H9 (cell line): ENCODE measurements at regions not wholly inside any gene's neighbourhood (a gene's known extent, or its start where the extent isn't known, plus 50 kb on each side); places are given as distances from the start of the nearest gene placed in this dataset.

Source experiments
- DNase-seq: peaks from one replicate; pipeline ENCODE4 v3.0.0-alpha.2; 2017
- H2AFZ ChIP-seq: one replicate; pipeline ENCODE4 v1.6.1; 2013; ENCODE audit warnings: mild to moderate bottlenecking, low read length, control low read depth, moderate library complexity
- H2AK5ac ChIP-seq: 2 replicates; pipeline ENCODE4 v1.6.1; 2013; ENCODE audit warnings: low read length, control low read depth, mixed read lengths; ENCODE audit not compliant: insufficient read length
- H2BK120ac ChIP-seq: one replicate; pipeline ENCODE4 v1.6.1; 2013; ENCODE audit warnings: low read depth, mild to moderate bottlenecking, low read length, control low read depth, inconsistent platforms; ENCODE audit not compliant: poor library complexity, severe bottlenecking
- H2BK12ac ChIP-seq: 2 replicates; pipeline ENCODE4 v1.6.1; 2013; ENCODE audit warnings: low read length, control low read depth, mixed read lengths, low read depth; ENCODE audit not compliant: insufficient read length
- H2BK15ac ChIP-seq: 2 replicates; pipeline ENCODE4 v1.6.1; 2013; ENCODE audit warnings: low read depth, low read length, control low read depth
- H2BK20ac ChIP-seq: one replicate; pipeline ENCODE4 v1.6.1; 2013; ENCODE audit warnings: low read depth, mild to moderate bottlenecking, low read length, control low read depth, inconsistent platforms; ENCODE audit not compliant: poor library complexity, severe bottlenecking
- H2BK5ac ChIP-seq: 2 replicates; pipeline ENCODE4 v1.6.1; 2013; ENCODE audit warnings: low read length, control low read depth, mixed read lengths; ENCODE audit not compliant: insufficient read length
- H3K14ac ChIP-seq: 2 replicates; pipeline ENCODE4 v1.6.1; 2013; ENCODE audit warnings: low read length, control low read depth; ENCODE audit not compliant: insufficient read depth
- H3K18ac ChIP-seq: 2 replicates; pipeline ENCODE4 v1.6.1; 2013; ENCODE audit warnings: low read depth, mild to moderate bottlenecking, mixed read lengths, low read length, control low read depth; ENCODE audit not compliant: insufficient read length
- H3K23ac ChIP-seq: 2 replicates; pipeline ENCODE4 v1.6.1; 2013; ENCODE audit warnings: low read length, control low read depth, mixed read lengths, low read depth; ENCODE audit not compliant: insufficient read length
- H3K23me2 ChIP-seq: 2 replicates; pipeline ENCODE4 v1.6.1; 2013; ENCODE audit warnings: low read depth, mild to moderate bottlenecking, mixed read lengths, low read length, control low read depth; ENCODE audit not compliant: insufficient read length, poor library complexity, severe bottlenecking
- H3K27ac ChIP-seq: 2 replicates; pipeline ENCODE4 v1.5.1; 2013; ENCODE audit warnings: low read length, control low read depth, mixed read lengths, low read depth; ENCODE audit not compliant: insufficient read length
- H3K27me3 ChIP-seq: 2 replicates; pipeline ENCODE4 v1.6.1; 2013; ENCODE audit warnings: low read length, control low read depth, inconsistent platforms; ENCODE audit not compliant: insufficient read depth
- H3K4ac ChIP-seq: 2 replicates; pipeline ENCODE4 v1.6.1; 2013; ENCODE audit warnings: low read depth, mild to moderate bottlenecking, control low read depth, inconsistent platforms, low read length, moderate library complexity
- H3K4me1 ChIP-seq: 2 replicates; pipeline ENCODE4 v1.6.1; 2013; ENCODE audit warnings: low read length, control low read depth, inconsistent platforms; ENCODE audit not compliant: insufficient read depth
- H3K4me2 ChIP-seq: 2 replicates; pipeline ENCODE4 v1.6.1; 2013; ENCODE audit warnings: low read length, control low read depth, mixed read lengths; ENCODE audit not compliant: insufficient read length, insufficient read depth
- H3K56ac ChIP-seq: 2 replicates; pipeline ENCODE4 v1.6.1; 2013; ENCODE audit warnings: low read depth, mild to moderate bottlenecking, mixed read lengths, low read length, control low read depth; ENCODE audit not compliant: insufficient read length
- H3K79me1 ChIP-seq: 2 replicates; pipeline ENCODE4 v1.6.1; 2013; ENCODE audit warnings: low read depth, mild to moderate bottlenecking, moderate library complexity, low read length, control low read depth, inconsistent platforms; ENCODE audit not compliant: insufficient read depth, poor library complexity, severe bottlenecking
- H3K79me2 ChIP-seq: 2 replicates; pipeline ENCODE4 v1.6.1; 2013; ENCODE audit warnings: low read length, control low read depth, inconsistent platforms; ENCODE audit not compliant: insufficient read depth
- H3K9ac ChIP-seq: 2 replicates; pipeline ENCODE4 v1.6.1; 2013; ENCODE audit warnings: low read length, control low read depth, mixed read lengths; ENCODE audit not compliant: insufficient read length; ENCODE audit errors: extremely low read depth
- H3K9me3 ChIP-seq: one replicate; pipeline ENCODE4 v1.6.1; 2013; ENCODE audit warnings: low read depth, low read length, inconsistent platforms; ENCODE audit not compliant: control insufficient read depth
- H3T11ph ChIP-seq: one replicate; pipeline ENCODE4 v1.6.1; 2013; ENCODE audit warnings: mild to moderate bottlenecking, low read length, control low read depth, inconsistent platforms
- H4K20me1 ChIP-seq: one replicate; pipeline ENCODE4 v1.6.1; 2013; ENCODE audit not compliant: control insufficient read depth, insufficient read length, insufficient read depth
- H4K5ac ChIP-seq: 2 replicates; pipeline ENCODE4 v1.6.1; 2013; ENCODE audit warnings: low read depth, mild to moderate bottlenecking, mixed read lengths, low read length, control low read depth; ENCODE audit not compliant: insufficient read length
- H4K8ac ChIP-seq: replicated peaks from 2 replicates; pipeline ENCODE4 v1.6.1; 2013; ENCODE audit warnings: low read length, control low read depth, mixed read lengths, low read depth; ENCODE audit not compliant: insufficient read length
- H4K91ac ChIP-seq: 2 replicates; pipeline ENCODE4 v1.6.1; 2013; ENCODE audit warnings: low read depth, mild to moderate bottlenecking, moderate library complexity, mixed read lengths, low read length, control low read depth; ENCODE audit not compliant: insufficient read length
- H3K27ac Mint-ChIP-seq, 3 experiments: 2 replicates in 2 of 3; 3 replicates in 1 of 3; pipeline ENCODE4 v1.8.0; 2020 to 2021; ENCODE audit warnings: mixed read lengths in 3 of 3, mild to moderate bottlenecking in 1 of 3, moderate library complexity in 1 of 3
- H3K27me3 Mint-ChIP-seq: 2 replicates; pipeline ENCODE4 v1.8.0; 2021; ENCODE audit warnings: low read depth, mild to moderate bottlenecking, moderate library complexity, mixed read lengths
- H3K36me3 Mint-ChIP-seq, 3 experiments: 2 replicates in 2 of 3; 3 replicates in 1 of 3; pipeline ENCODE4 v1.8.0; 2020 to 2021; ENCODE audit warnings: low read depth in 3 of 3, mixed read lengths in 3 of 3; ENCODE audit not compliant: insufficient read depth in 1 of 3
- H3K4me1 Mint-ChIP-seq, 2 experiments: 2 replicates each; pipeline ENCODE4 v1.8.0; 2020; ENCODE audit warnings: mixed read lengths in 2 of 2
- H3K4me3 Mint-ChIP-seq, 2 experiments: 2 replicates in 1 of 2; 3 replicates in 1 of 2; pipeline ENCODE4 v1.8.0; 2020 to 2021; ENCODE audit warnings: mild to moderate bottlenecking in 2 of 2, mixed read lengths in 2 of 2, moderate library complexity in 1 of 2
- H3K9me3 Mint-ChIP-seq, 2 experiments: 2 replicates in 1 of 2; 3 replicates in 1 of 2; pipeline ENCODE4 v1.8.0; 2020; ENCODE audit warnings: mild to moderate bottlenecking in 2 of 2, mixed read lengths in 2 of 2, moderate library complexity in 1 of 2
- CTCF ChIP-seq: fragments of 200-600 bp; sonication (generic); conservative IDR thresholded peaks from 3 replicates; pipeline ENCODE4 v1.8.0; 2021; ENCODE audit warnings: antibody characterized with exemption, mild to moderate bottlenecking
- WGBS: extraction: QIAGEN DNeasy Blood & Tissue Kit; methylation state at CpG from one replicate; pipeline ENCODE4 v1.1.7; 2013; ENCODE audit warnings: missing lambda C conversion rate, low lambda C conversion rate, mixed read lengths; ENCODE audit not compliant: insufficient read length; ENCODE audit errors: extremely low coverage; 5-methylcytosine and 5-hydroxymethylcytosine counted together

GRCh38 chr7:33805630-33806233 is 99.6 kb upstream of the BMPER start:
- H3K56ac ChIP-seq = no peak overlapping the region
- H3K79me1 ChIP-seq = no peaks in the 10 kb centered on the region
- H3K79me2 ChIP-seq = no peaks in the 10 kb centered on the region
- no peak overlapping the region for H2BK15ac ChIP-seq
- no peak overlapping the region for H3K4ac ChIP-seq
- no peaks in the 10 kb centered on the region for H3K23me2 ChIP-seq
- no peak overlapping the region for H2BK5ac ChIP-seq
- no peaks in the 10 kb centered on the region for H3K4me1 ChIP-seq
- H2BK12ac ChIP-seq = no peak overlapping the region
- H3K9me3 ChIP-seq = no peaks in the 10 kb centered on the region
- H3K27ac ChIP-seq = no peak overlapping the region
- Mint-ChIP-seq H3K4me1 (peaks cover 4 to 5% of the 10 kb centered on the region in 2 experiments), H3K27ac (no peak overlapping the region), H3K36me3 (no peaks in the 10 kb centered on the region), H3K4me3 (no peak overlapping the region), H3K9me3 (no peaks in the 10 kb centered on the region; a peak in 1 of 5 replicates), H3K27me3 (no peaks in the 10 kb centered on the region)
- H2AFZ ChIP-seq = no peak overlapping the region
- H3K27me3 ChIP-seq = no peaks in the 10 kb centered on the region
- TF ChIP-seq CTCF = no peak
- no peak overlapping the region for H3K18ac ChIP-seq
- H3K4me2 ChIP-seq = no peak overlapping the region
- no peak overlapping the region for H4K91ac ChIP-seq
- no peak overlapping the region for H3T11ph ChIP-seq
- H2BK20ac ChIP-seq = no peak overlapping the region
- no peaks in the 10 kb centered on the region for H4K20me1 ChIP-seq
- no peak overlapping the region for H3K23ac ChIP-seq
- H2AK5ac ChIP-seq = no peak overlapping the region
- H3K14ac ChIP-seq = no peak overlapping the region
- DNase-seq = no peak
- H4K5ac ChIP-seq = no peak overlapping the region
- no peak overlapping the region for H4K8ac ChIP-seq
- no CpG with 5 or more reads among the region's 7 CpGs for WGBS
- H3K9ac ChIP-seq = no peak overlapping the region
- no peak overlapping the region for H2BK120ac ChIP-seq
